ENCODE measurements at regions not wholly inside any gene's neighbourhood (a gene's known extent, or its start where the extent isn't known, plus 50 kb on each side); places are given as distances from the start of the nearest gene placed in this dataset.

DNA sequence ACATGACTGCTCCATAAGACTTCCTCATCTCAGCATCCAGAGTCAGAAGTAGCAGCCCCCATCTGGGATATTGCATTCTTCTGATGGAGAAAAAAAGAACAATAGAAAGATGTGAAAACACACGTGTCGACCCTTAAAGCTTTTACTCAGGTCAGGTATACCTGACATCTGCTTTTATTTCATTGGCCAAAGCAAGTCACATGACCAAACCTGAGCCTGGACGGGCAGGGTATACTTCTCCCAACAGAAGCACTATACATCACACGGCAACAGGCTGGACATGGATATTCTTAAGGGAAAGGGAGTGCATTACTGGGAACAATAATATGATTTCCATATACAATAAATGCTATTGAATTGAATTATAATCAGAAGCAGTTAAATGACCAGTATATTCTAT is 243.3 kb downstream of the LMO4 start:
- TF ChIP-seq EZH2phosphoT487 (IDR thresholded peaks at IDR 0.05; ENCODE audit: borderline replicate concordance, low read length) (no peak), EZH2 (IDR thresholded peaks at IDR 0.05; ENCODE audit: low read length, unreplicated experiment) (no peak)
- TF ChIP-seq, protein P1, sequence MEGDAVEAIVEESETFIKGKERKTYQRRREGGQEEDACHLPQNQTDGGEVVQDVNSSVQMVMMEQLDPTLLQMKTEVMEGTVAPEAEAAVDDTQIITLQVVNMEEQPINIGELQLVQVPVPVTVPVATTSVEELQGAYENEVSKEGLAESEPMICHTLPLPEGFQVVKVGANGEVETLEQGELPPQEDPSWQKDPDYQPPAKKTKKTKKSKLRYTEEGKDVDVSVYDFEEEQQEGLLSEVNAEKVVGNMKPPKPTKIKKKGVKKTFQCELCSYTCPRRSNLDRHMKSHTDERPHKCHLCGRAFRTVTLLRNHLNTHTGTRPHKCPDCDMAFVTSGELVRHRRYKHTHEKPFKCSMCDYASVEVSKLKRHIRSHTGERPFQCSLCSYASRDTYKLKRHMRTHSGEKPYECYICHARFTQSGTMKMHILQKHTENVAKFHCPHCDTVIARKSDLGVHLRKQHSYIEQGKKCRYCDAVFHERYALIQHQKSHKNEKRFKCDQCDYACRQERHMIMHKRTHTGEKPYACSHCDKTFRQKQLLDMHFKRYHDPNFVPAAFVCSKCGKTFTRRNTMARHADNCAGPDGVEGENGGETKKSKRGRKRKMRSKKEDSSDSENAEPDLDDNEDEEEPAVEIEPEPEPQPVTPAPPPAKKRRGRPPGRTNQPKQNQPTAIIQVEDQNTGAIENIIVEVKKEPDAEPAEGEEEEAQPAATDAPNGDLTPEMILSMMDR (conservative IDR thresholded peaks at IDR 0.05; ENCODE audit: low read depth, low read length) = no peak
- H3K9me2 ChIP-seq (replicated peaks; ENCODE audit: low read length) = no peaks in the 10 kb centered on the region
- no peak for DNase-seq
- H2AFZ ChIP-seq (ENCODE audit: low read length) = no peak overlapping the region
- no peaks in the 10 kb centered on the region for H3K9me3 ChIP-seq (ENCODE audit: low read length)
- H3K4me1 ChIP-seq (ENCODE audit: insufficient read depth, low read length) = no peaks in the 10 kb centered on the region
- no peaks in the 10 kb centered on the region for H3K79me2 ChIP-seq (ENCODE audit: low read length)
- H3K27ac ChIP-seq (ENCODE audit: low read length) = no peak overlapping the region
- no TSS peak for BruUV-seq (replicated peaks)
- no peaks in the 10 kb centered on the region for H4K20me1 ChIP-seq (ENCODE audit: low read length)
- H3K27me3 ChIP-seq (ENCODE audit: low read length) = no peaks in the 10 kb centered on the region
- ChIA-PET POLR2A (ENCODE audit: unreplicated experiment) (no interaction called here), CTCF (no interaction called here)
- no peak overlapping the region for H3K4me2 ChIP-seq (ENCODE audit: low read length)
- ATAC-seq = no peak
- H3F3A ChIP-seq (ENCODE audit: low read length, unreplicated experiment) = no peaks in the 10 kb centered on the region
- H3K36me3 ChIP-seq (ENCODE audit: low read depth, low read length) = no peaks in the 10 kb centered on the region
- no peak overlapping the region for H3K9ac ChIP-seq (ENCODE audit: low read length)
- no peak overlapping the region for H3K4me3 ChIP-seq (ENCODE audit: low read length)
- intact Hi-C loops (cut with micrococcal nuclease) = no loop called here

DNA sequence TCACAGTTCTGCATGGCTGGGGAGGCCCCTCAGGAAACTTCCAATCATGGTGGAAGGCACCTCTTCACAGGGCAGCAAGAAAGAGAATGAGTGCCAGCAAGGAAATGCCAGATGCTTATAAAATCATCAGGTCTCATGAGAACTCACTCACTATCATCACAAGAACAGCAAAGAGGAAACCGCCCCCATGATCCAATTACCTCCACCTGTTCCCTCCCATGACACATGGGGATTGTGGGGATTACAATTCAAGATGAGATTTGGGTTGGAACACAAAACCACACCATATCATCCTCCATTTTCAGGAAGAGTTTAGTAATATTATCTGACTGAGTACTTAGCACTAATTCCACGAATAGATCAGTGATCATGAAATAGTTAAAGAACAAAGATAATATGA is 244.2 kb downstream of the LMO4 start:
- Histone ChIP-seq H3K36me3 (ENCODE audit: low read depth, low read length) (no peaks in the 10 kb centered on the region), H3K4me1 (ENCODE audit: insufficient read depth, low read length) (no peaks in the 10 kb centered on the region), H3K9me2 (replicated peaks; ENCODE audit: low read length) (no peaks in the 10 kb centered on the region), H3K27ac (ENCODE audit: low read length) (no peak overlapping the region), H2AFZ (ENCODE audit: low read length) (no peak overlapping the region), H3K27me3 (ENCODE audit: low read length) (no peaks in the 10 kb centered on the region), H3K9me3 (ENCODE audit: low read length) (no peaks in the 10 kb centered on the region), H3K79me2 (ENCODE audit: low read length) (no peaks in the 10 kb centered on the region), H3F3A (ENCODE audit: low read length, unreplicated experiment) (no peaks in the 10 kb centered on the region), H3K4me2 (ENCODE audit: low read length) (no peak overlapping the region), H3K9ac (ENCODE audit: low read length) (no peak overlapping the region), H4K20me1 (ENCODE audit: low read length) (no peaks in the 10 kb centered on the region), H3K4me3 (ENCODE audit: low read length) (no peak overlapping the region)
- BruUV-seq (replicated peaks) = no TSS peak
- no peak for ATAC-seq
- ChIA-PET POLR2A (ENCODE audit: unreplicated experiment) (no interaction called here), CTCF (no interaction called here)
- DNase-seq = no peak
- TF ChIP-seq, protein P1 (conservative IDR thresholded peaks at IDR 0.05; ENCODE audit: low read depth, low read length) = no peak
- no peak for TF ChIP-seq EZH2phosphoT487 (IDR thresholded peaks at IDR 0.05; ENCODE audit: borderline replicate concordance, low read length)
- no peak for TF ChIP-seq EZH2 (IDR thresholded peaks at IDR 0.05; ENCODE audit: low read length, unreplicated experiment)
- intact Hi-C loops (cut with micrococcal nuclease) = no loop called here

DNA sequence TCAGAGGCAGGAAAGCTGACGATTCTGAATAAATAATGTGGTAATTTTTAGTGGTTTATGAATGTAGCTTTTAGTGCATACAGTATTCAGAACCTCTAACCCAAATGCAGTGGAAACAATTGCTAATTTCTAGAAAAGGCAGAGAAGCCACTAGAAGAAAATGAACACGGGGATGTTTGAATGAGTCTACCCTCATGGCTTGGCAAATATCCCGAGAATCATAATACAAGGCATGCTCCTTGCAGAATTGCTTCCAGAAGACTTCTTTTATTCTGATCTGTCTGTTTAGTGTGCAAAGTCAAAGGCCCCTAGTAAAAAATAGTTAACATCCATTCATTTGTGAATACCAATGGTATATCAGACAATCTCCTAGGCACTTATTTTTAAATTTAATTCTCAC is 246.8 kb downstream of the LMO4 start:
- ATAC-seq = no peak
- Histone ChIP-seq H3K27me3 (ENCODE audit: low read length) (no peaks in the 10 kb centered on the region), H3K9me3 (ENCODE audit: low read length) (no peaks in the 10 kb centered on the region), H3K36me3 (ENCODE audit: low read depth, low read length) (no peaks in the 10 kb centered on the region), H2AFZ (ENCODE audit: low read length) (no peak overlapping the region), H3K4me3 (ENCODE audit: low read length) (no peak overlapping the region), H3K4me2 (ENCODE audit: low read length) (no peak overlapping the region), H3K27ac (ENCODE audit: low read length) (no peak overlapping the region), H3F3A (ENCODE audit: low read length, unreplicated experiment) (no peaks in the 10 kb centered on the region), H3K79me2 (ENCODE audit: low read length) (no peaks in the 10 kb centered on the region), H3K9ac (ENCODE audit: low read length) (no peak overlapping the region), H3K9me2 (replicated peaks; ENCODE audit: low read length) (no peaks in the 10 kb centered on the region), H4K20me1 (ENCODE audit: low read length) (no peaks in the 10 kb centered on the region), H3K4me1 (ENCODE audit: insufficient read depth, low read length) (no peaks in the 10 kb centered on the region)
- TF ChIP-seq, protein P1 (conservative IDR thresholded peaks at IDR 0.05; ENCODE audit: low read depth, low read length) = no peak
- TF ChIP-seq EZH2 (IDR thresholded peaks at IDR 0.05; ENCODE audit: low read length, unreplicated experiment) (no peak), EZH2phosphoT487 (IDR thresholded peaks at IDR 0.05; ENCODE audit: borderline replicate concordance, low read length) (no peak)
- ChIA-PET POLR2A (ENCODE audit: unreplicated experiment) (no interaction called here), CTCF (no interaction called here)
- intact Hi-C loops (cut with micrococcal nuclease) = no loop called here
- no peak for DNase-seq
- BruUV-seq (replicated peaks) = no TSS peak

Data from PC-3 (cell line).